Fibroblast of lung (primary cell): ENCODE measurements at regions not wholly inside any gene's neighbourhood (a gene's known extent, or its start where the extent isn't known, plus 50 kb on each side); places are given as distances from the start of the nearest gene placed in this dataset.

Experiments used
- DNase-seq, 2 donors: peaks; one replicate each; pipeline versions ENCODE4 v3.0.0 to v3.0.0-alpha.2; 2010; ENCODE audit warnings: low read depth in 2 of 2
- H2AFZ ChIP-seq: 2 replicates; pipeline ENCODE4 v1.5.1; 2012; ENCODE audit warnings: low read length, control low read depth, inconsistent platforms
- H3K27ac ChIP-seq: 2 replicates; pipeline ENCODE4 v1.5.1; 2011; ENCODE audit warnings: low read length, control low read depth; ENCODE audit not compliant: insufficient read depth
- H3K27me3 ChIP-seq: 2 replicates; pipeline ENCODE4 v1.5.1; 2011; ENCODE audit warnings: mild to moderate bottlenecking, low read length; ENCODE audit not compliant: control insufficient read depth, insufficient read depth
- H3K36me3 ChIP-seq: 2 replicates; pipeline ENCODE4 v1.5.1; 2011; ENCODE audit warnings: low read length; ENCODE audit not compliant: control insufficient read depth, insufficient read depth
- H3K4me1 ChIP-seq: 2 replicates; pipeline ENCODE4 v1.5.1; 2011; ENCODE audit warnings: low read length; ENCODE audit not compliant: control insufficient read depth, insufficient read depth; ENCODE audit errors: extremely low read depth
- H3K4me2 ChIP-seq: 2 replicates; pipeline ENCODE4 v1.5.1; 2011; ENCODE audit warnings: low read length, control low read depth; ENCODE audit not compliant: insufficient read depth; ENCODE audit errors: extremely low read depth
- H3K4me3 ChIP-seq, 4 experiments: fragments of 200-600 bp in 1 of 4; sonication (generic) in 1 of 4; replicated peaks in 1 of 4; 2 replicates each; pipeline ENCODE4 v1.5.1; 2011 to 2016; ENCODE audit warnings: low read length in 4 of 4, low read depth in 3 of 4, mild to moderate bottlenecking in 3 of 4, control low read depth in 2 of 4, inconsistent platforms in 1 of 4, mixed read lengths in 1 of 4; ENCODE audit not compliant: insufficient read depth in 1 of 4; ENCODE audit errors: control extremely low read depth in 1 of 4
- H3K79me2 ChIP-seq: 2 replicates; pipeline ENCODE4 v1.5.1; 2012; ENCODE audit warnings: mild to moderate bottlenecking, low read length, inconsistent platforms; ENCODE audit not compliant: control insufficient read depth, insufficient read depth
- H3K9ac ChIP-seq: 2 replicates; pipeline ENCODE4 v1.5.1; 2011; ENCODE audit warnings: mild to moderate bottlenecking, low read length, control low read depth; ENCODE audit not compliant: insufficient read depth
- H3K9me3 ChIP-seq: 2 replicates; pipeline ENCODE4 v1.5.1; 2012; ENCODE audit warnings: low read depth, low read length; ENCODE audit not compliant: control insufficient read depth, insufficient read depth
- H4K20me1 ChIP-seq: 2 replicates; pipeline ENCODE4 v1.5.1; 2011; ENCODE audit warnings: low read length; ENCODE audit not compliant: control insufficient read depth, insufficient read depth; ENCODE audit errors: extremely low read depth
- CTCF ChIP-seq, 2 donors: IDR thresholded peaks in 1 of 2; conservative IDR thresholded peaks in 1 of 2; 1 replicate in 1 of 2; 2 replicates in 1 of 2; pipeline ENCODE4 v1.5.1; 2011 to 2012; ENCODE audit warnings: low read length in 2 of 2, control low read depth in 1 of 2, inconsistent platforms in 1 of 2, low read depth in 1 of 2, mild to moderate bottlenecking in 1 of 2
- EZH2 ChIP-seq: IDR thresholded peaks from 2 replicates; pipeline ENCODE4 v1.5.1; 2012; ENCODE audit warnings: low read length, control low read depth, mild to moderate bottlenecking; ENCODE audit errors: missing control alignments

GRCh38 chr3:168612671-168613070, 516.9 kb upstream of the GOLIM4 start:
- no peak for TF ChIP-seq CTCF (conservative IDR thresholded peaks at IDR 0.05 in 1 of 2, IDR thresholded peaks at IDR 0.05 in 1 of 2; ENCODE audit: low read depth in 1 of 2, low read length in 2 of 2)
- TF ChIP-seq EZH2, result no peak

GRCh38 chr3:168611826-168612225, 516.1 kb upstream of the GOLIM4 start:
- no peak for DNase-seq
- Histone ChIP-seq H3K79me2 (no peaks in the 10 kb centered on the region), H3K4me3 (no peak overlapping the region), H3K4me1 (no peaks in the 10 kb centered on the region), H4K20me1 (no peaks in the 10 kb centered on the region), H3K4me2 (no peak overlapping the region), H2AFZ (no peak overlapping the region), H3K36me3 (no peaks in the 10 kb centered on the region), H3K27ac (no peak overlapping the region), H3K27me3 (no peaks in the 10 kb centered on the region), H3K9ac (no peak overlapping the region), H3K9me3 (no peaks in the 10 kb centered on the region)
- no peak for TF ChIP-seq EZH2
- TF ChIP-seq CTCF (conservative IDR thresholded peaks at IDR 0.05 in 1 of 2, IDR thresholded peaks at IDR 0.05 in 1 of 2; ENCODE audit: low read depth in 1 of 2, low read length in 2 of 2), result no peak

More at GRCh38 chr3:168612671-168613070, 516.9 kb upstream of the GOLIM4 start:
- Histone ChIP-seq H3K4me3 (no peak overlapping the region), H3K27me3 (no peaks in the 10 kb centered on the region), H3K79me2 (no peaks in the 10 kb centered on the region), H2AFZ (no peak overlapping the region), H3K9ac (no peak overlapping the region), H3K4me1 (no peaks in the 10 kb centered on the region), H3K9me3 (no peaks in the 10 kb centered on the region), H3K4me2 (no peak overlapping the region), H4K20me1 (no peaks in the 10 kb centered on the region), H3K27ac (no peak overlapping the region), H3K36me3 (no peaks in the 10 kb centered on the region)
- no peak for DNase-seq

- H3K9ac ChIP-seq, result no peak overlapping the region
- H3K9me3 ChIP-seq, result no peaks in the 10 kb centered on the region
- no peaks in the 10 kb centered on the region for H3K36me3 ChIP-seq
- no peak overlapping the region for H2AFZ ChIP-seq
- no peaks in the 10 kb centered on the region for H3K79me2 ChIP-seq
- no peak for DNase-seq
- H3K4me3 ChIP-seq, result no peak overlapping the region
- no peak overlapping the region for H3K27ac ChIP-seq
- H4K20me1 ChIP-seq, result no peaks in the 10 kb centered on the region
- no peak for TF ChIP-seq CTCF (conservative IDR thresholded peaks at IDR 0.05 in 1 of 2, IDR thresholded peaks at IDR 0.05 in 1 of 2; ENCODE audit: low read depth in 1 of 2, low read length in 2 of 2)
- no peak for TF ChIP-seq EZH2
- no peak overlapping the region for H3K4me2 ChIP-seq
- H3K27me3 ChIP-seq, result no peaks in the 10 kb centered on the region
- no peaks in the 10 kb centered on the region for H3K4me1 ChIP-seq
These were observed 513.2 kb upstream of the GOLIM4 start for GRCh38 chr3:168608926-168609325.
